SK-N-SH (cell line): ENCODE measurements at regions not wholly inside any gene's neighbourhood (a gene's known extent, or its start where the extent isn't known, plus 50 kb on each side); places are given as distances from the start of the nearest gene placed in this dataset.

Source experiments
- CTCF ChIA-PET: fragments of 300-600, 350-600 bp; formaldehyde crosslinking; extraction: SDS; loops from one replicate; lab custom pipeline; 2021; lab: Yijun Ruan, JAX
- POLR2A ChIA-PET: fragments of 350-600 bp; sonication (Branson Sonifier 250); formaldehyde crosslinking; extraction: SDS; loops from one replicate; lab custom pipeline; 2020; ENCODE audit warnings: antibody characterized with exemption, inconsistent platforms; lab: Yijun Ruan, JAX
- DNase-seq: peaks from one replicate; pipeline ENCODE4 v3.0.0; 2012
- H2AFZ ChIP-seq: fragments of 200-600 bp; sonication (generic); 2 replicates; pipeline ENCODE4 v1.8.1; 2016; ENCODE audit warnings: antibody characterized with exemption, mild to moderate bottlenecking, low read depth
- H3F3A ChIP-seq: fragments of 200-600 bp; sonication (generic); replicated peaks from 2 replicates; pipeline ENCODE3; 2016; ENCODE audit warnings: antibody characterized with exemption, mild to moderate bottlenecking; ENCODE audit not compliant: insufficient read depth
- H3K27ac ChIP-seq, 2 experiments: fragments of 200-500 bp in 1 of 2; fragments of 200-600 bp in 1 of 2; sonication (Bioruptor generic) in 1 of 2; sonication (generic), shearing (Covaris generic) in 1 of 2; 2 replicates each; pipeline versions ENCODE4 v1.5.1 to v1.6.1; 2014 to 2016; ENCODE audit warnings: low read depth in 2 of 2, inconsistent platforms in 1 of 2, low read length in 1 of 2, mild to moderate bottlenecking in 1 of 2, mixed read lengths in 1 of 2
- H3K27me3 ChIP-seq: fragments of 200-600 bp; sonication (generic), shearing (Covaris generic); 2 replicates; pipeline ENCODE4 v1.6.1; 2016; ENCODE audit warnings: mixed run types; ENCODE audit not compliant: insufficient read depth
- H3K36me3 ChIP-seq, 2 experiments: fragments of 200-500 bp in 1 of 2; fragments of 200-600 bp in 1 of 2; sonication (Bioruptor generic) in 1 of 2; sonication (generic) in 1 of 2; replicated peaks in 1 of 2; 2 replicates each; pipeline versions ENCODE3 to v1.5.1; 2014 to 2016; ENCODE audit warnings: low read length in 1 of 2, mild to moderate bottlenecking in 1 of 2; ENCODE audit not compliant: insufficient read depth in 2 of 2, control insufficient read depth in 1 of 2
- H3K4me1 ChIP-seq, 2 experiments: fragments of 200-500 bp in 1 of 2; fragments of 200-600 bp in 1 of 2; sonication (Bioruptor generic) in 1 of 2; sonication (generic), shearing (Covaris generic) in 1 of 2; 2 replicates each; pipeline versions ENCODE4 v1.5.1 to v1.6.1; 2014 to 2016; ENCODE audit warnings: low read depth in 1 of 2, low read length in 1 of 2, mixed run types in 1 of 2; ENCODE audit not compliant: insufficient read depth in 2 of 2, control insufficient read depth in 1 of 2
- H3K4me2 ChIP-seq: fragments of 200-600 bp; sonication (generic), shearing (Covaris generic); 2 replicates; pipeline ENCODE4 v1.6.1; 2017; ENCODE audit warnings: mixed run types
- H3K4me3 ChIP-seq, 2 experiments: fragments of 200-500 bp in 1 of 2; fragments of 200-600 bp in 1 of 2; sonication (Bioruptor generic) in 1 of 2; sonication (generic), shearing (Covaris generic) in 1 of 2; 2 replicates each; pipeline versions ENCODE4 v1.5.1 to v1.8.1; 2014 to 2016; ENCODE audit warnings: low read depth in 2 of 2, inconsistent platforms in 1 of 2, low read length in 1 of 2, mild to moderate bottlenecking in 1 of 2, mixed read lengths in 1 of 2, moderate library complexity in 1 of 2
- H3K79me2 ChIP-seq: fragments of 200-600 bp; sonication (generic); 2 replicates; pipeline ENCODE4 v1.8.1; 2017; ENCODE audit warnings: mild to moderate bottlenecking; ENCODE audit not compliant: insufficient read depth
- H3K9ac ChIP-seq: fragments of 200-600 bp; sonication (generic); 2 replicates; pipeline ENCODE4 v1.6.1; 2017; ENCODE audit warnings: mixed run types
- H3K9me2 ChIP-seq: fragments of 200-600 bp; sonication (generic); 2 replicates; pipeline ENCODE4 v1.6.1; 2017; ENCODE audit warnings: mixed run types
- H3K9me3 ChIP-seq: fragments of 200-600 bp; sonication (generic); 2 replicates; pipeline ENCODE4 v1.6.1; 2017; ENCODE audit warnings: mixed run types, mild to moderate bottlenecking, moderate library complexity
- H4K20me1 ChIP-seq: fragments of 200-600 bp; sonication (generic); 2 replicates; pipeline ENCODE4 v1.6.1; 2017; ENCODE audit warnings: mild to moderate bottlenecking, mixed run types; ENCODE audit not compliant: insufficient read depth
- EP300 ChIP-seq, 2 experiments: IDR thresholded peaks; 2 replicates each; pipeline versions ENCODE4 v1.4.0 to v1.6.1; 2012; ENCODE audit warnings: borderline replicate concordance in 1 of 2, low read depth in 1 of 2, low read length in 1 of 2
- GABPA ChIP-seq: IDR thresholded peaks from 2 replicates; pipeline ENCODE4 v1.4.0; 2012; ENCODE audit warnings: low read depth, mild to moderate bottlenecking
- GATA2 ChIP-seq: sonication (generic); formaldehyde crosslinking; IDR thresholded peaks from 2 replicates; pipeline ENCODE4 v1.5.0; 2020; ENCODE audit warnings: mild to moderate bottlenecking, missing genetic modification reagents
- JUND ChIP-seq: IDR thresholded peaks from 2 replicates; pipeline ENCODE4 v1.4.0; 2012
- MXI1 ChIP-seq: IDR thresholded peaks from 2 replicates; pipeline ENCODE4 v1.6.1; 2012; ENCODE audit warnings: mild to moderate bottlenecking, low read depth, low read length, improper control_type of control experiment
- NFIC ChIP-seq: IDR thresholded peaks from 2 replicates; pipeline ENCODE4 v1.4.0; 2012; ENCODE audit warnings: borderline replicate concordance
- RXRA ChIP-seq: IDR thresholded peaks from 2 replicates; pipeline ENCODE4 v1.4.0; 2012; ENCODE audit warnings: low read depth, mild to moderate bottlenecking, borderline replicate concordance
- SMC3 ChIP-seq: IDR thresholded peaks from 2 replicates; pipeline ENCODE4 v1.6.1; 2012; ENCODE audit warnings: low read depth, low read length, improper control_type of control experiment
- TCF12 ChIP-seq: IDR thresholded peaks from 2 replicates; pipeline ENCODE4 v1.4.0; 2012
- WGBS: methylation state at CpG from one replicate; pipeline ENCODE4 v1.1.6; 2017; ENCODE audit warnings: low lambda C conversion rate; 5-methylcytosine and 5-hydroxymethylcytosine counted together
- TF ChIP-seq, protein P1 (sequence below): fragments of 150-350 bp; IDR thresholded peaks from 2 replicates; pipeline ENCODE4 v1.6.1; 2016; ENCODE audit warnings: mild to moderate bottlenecking, low read depth, low read length
- TF ChIP-seq, protein P2 (sequence below): IDR thresholded peaks from 2 replicates; pipeline ENCODE4 v1.4.0; 2012; ENCODE audit warnings: low read depth, borderline replicate concordance

DNA sequence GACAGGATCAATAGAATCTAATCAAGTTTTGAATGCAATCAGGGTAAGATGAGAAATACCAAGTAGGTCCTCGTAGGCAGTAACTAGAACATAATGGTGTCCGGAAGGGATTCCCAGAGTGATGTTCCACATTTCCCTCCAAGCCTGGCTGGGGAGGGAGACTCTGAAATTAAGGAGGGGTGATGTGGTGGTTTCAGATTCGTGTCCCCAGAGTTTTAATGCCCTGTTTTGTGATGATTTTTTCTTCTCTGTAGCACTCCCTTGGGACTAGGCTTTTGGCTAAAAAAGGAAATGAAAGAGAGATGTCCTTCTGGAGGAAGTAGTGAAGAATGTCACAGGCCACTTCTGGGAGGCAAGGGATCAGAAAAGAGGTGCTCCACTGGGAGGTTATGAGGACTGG lies 108.3 kb upstream of the CACNA2D3 start:
- Histone ChIP-seq H3K9ac (no peak overlapping the region), H3K27me3 (no peaks in the 10 kb centered on the region), H3F3A (no peaks in the 10 kb centered on the region), H3K9me2 (no peaks in the 10 kb centered on the region), H3K27ac (no peak overlapping the region), H3K4me2 (no peak overlapping the region), H3K4me1 (no peaks in the 10 kb centered on the region), H4K20me1 (no peaks in the 10 kb centered on the region), H3K36me3 (no peaks in the 10 kb centered on the region), H3K4me3 (no peak overlapping the region), H3K9me3 (no peaks in the 10 kb centered on the region), H3K79me2 (no peaks in the 10 kb centered on the region), H2AFZ (no peak overlapping the region)
- TF ChIP-seq, protein P1, sequence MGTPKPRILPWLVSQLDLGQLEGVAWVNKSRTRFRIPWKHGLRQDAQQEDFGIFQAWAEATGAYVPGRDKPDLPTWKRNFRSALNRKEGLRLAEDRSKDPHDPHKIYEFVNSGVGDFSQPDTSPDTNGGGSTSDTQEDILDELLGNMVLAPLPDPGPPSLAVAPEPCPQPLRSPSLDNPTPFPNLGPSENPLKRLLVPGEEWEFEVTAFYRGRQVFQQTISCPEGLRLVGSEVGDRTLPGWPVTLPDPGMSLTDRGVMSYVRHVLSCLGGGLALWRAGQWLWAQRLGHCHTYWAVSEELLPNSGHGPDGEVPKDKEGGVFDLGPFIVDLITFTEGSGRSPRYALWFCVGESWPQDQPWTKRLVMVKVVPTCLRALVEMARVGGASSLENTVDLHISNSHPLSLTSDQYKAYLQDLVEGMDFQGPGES = no peak
- TF ChIP-seq TCF12 (no peak), JUND (no peak), GABPA (no peak), MXI1 (no peak), GATA2 (no peak), EP300 (IDR thresholded peaks at IDR 0.05; ENCODE audit: borderline replicate concordance in 1 of 2, low read depth in 1 of 2, low read length in 1 of 2) (no peak)
- TF ChIP-seq, protein P2, sequence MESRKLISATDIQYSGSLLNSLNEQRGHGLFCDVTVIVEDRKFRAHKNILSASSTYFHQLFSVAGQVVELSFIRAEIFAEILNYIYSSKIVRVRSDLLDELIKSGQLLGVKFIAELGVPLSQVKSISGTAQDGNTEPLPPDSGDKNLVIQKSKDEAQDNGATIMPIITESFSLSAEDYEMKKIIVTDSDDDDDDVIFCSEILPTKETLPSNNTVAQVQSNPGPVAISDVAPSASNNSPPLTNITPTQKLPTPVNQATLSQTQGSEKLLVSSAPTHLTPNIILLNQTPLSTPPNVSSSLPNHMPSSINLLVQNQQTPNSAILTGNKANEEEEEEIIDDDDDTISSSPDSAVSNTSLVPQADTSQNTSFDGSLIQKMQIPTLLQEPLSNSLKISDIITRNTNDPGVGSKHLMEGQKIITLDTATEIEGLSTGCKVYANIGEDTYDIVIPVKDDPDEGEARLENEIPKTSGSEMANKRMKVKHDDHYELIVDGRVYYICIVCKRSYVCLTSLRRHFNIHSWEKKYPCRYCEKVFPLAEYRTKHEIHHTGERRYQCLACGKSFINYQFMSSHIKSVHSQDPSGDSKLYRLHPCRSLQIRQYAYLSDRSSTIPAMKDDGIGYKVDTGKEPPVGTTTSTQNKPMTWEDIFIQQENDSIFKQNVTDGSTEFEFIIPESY = no peak
- POLR2A ChIA-PET = no interaction called here
- CTCF ChIA-PET = no interaction called here
- no peak for DNase-seq
- 18% methylated on average over 3 of the region's 3 CpGs for WGBS

DNA sequence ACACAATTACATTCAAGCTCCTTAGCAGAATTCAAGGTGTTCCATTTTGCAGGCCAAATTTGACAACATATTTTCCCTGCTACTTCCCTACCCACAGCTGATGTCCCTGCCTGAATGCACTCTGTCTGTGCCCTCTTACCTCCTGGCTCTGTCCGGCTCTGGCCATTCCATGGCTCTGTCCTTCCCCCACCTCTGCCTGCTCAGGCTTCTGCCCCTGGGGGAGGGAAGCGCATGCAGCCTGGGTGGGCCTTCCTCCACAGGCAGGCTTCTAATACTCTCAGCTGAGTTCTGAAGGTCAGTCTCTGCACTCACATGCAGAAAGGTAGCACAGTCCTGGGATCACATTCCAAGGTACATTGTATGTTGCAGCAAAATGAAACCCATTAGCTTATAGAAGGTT lies 113.6 kb upstream of the CACNA2D3 start:
- Histone ChIP-seq H3K9me2 (no peaks in the 10 kb centered on the region), H3K4me2 (no peak overlapping the region), H3K79me2 (no peaks in the 10 kb centered on the region), H3K4me1 (no peaks in the 10 kb centered on the region; a peak in 1 of 4 replicates), H3K36me3 (no peaks in the 10 kb centered on the region), H4K20me1 (no peaks in the 10 kb centered on the region), H3K27me3 (no peaks in the 10 kb centered on the region), H2AFZ (no peak overlapping the region), H3K4me3 (no peak overlapping the region), H3K27ac (no peak overlapping the region), H3F3A (no peaks in the 10 kb centered on the region), H3K9ac (no peak overlapping the region), H3K9me3 (no peaks in the 10 kb centered on the region)
- WGBS = 40% methylated on average over 2 of the region's 2 CpGs
- POLR2A ChIA-PET = interaction anchor here (1.0 kb wide), 1 partner anchor 18 kb away, joined by 3 read pairs; no protein-coding TSS in a partner anchor
- CTCF ChIA-PET = interaction anchor here (0.7 to 1.2 kb wide), 2 partner anchors 46 to 70 kb away, joined by 3 to 4 read pairs; no protein-coding TSS in a partner anchor
- DNase-seq = no peak
- TF ChIP-seq SMC3 (no peak), JUND (no peak), NFIC (no peak), RXRA (no peak), MXI1 (no peak)
